Activated CD4-positive, alpha-beta memory T cell treated with anti-CD3 and anti-CD28 coated beads, Interleukin-2, amount 10 ng/mL, durations not matched to agents 7 days and 5 days (primary cell): ENCODE measurements at regions not wholly inside any gene's neighbourhood (a gene's known extent, or its start where the extent isn't known, plus 50 kb on each side); places are given as distances from the start of the nearest gene placed in this dataset.

Experiments used
- CTCF ChIA-PET: fragments of 350-600 bp; sonication (Branson Sonifier 250); formaldehyde crosslinking; loops from one replicate; lab custom pipeline; 2021; ENCODE audit warnings: antibody characterized with exemption, inconsistent platforms; lab: Charles Lee
- POLR2A ChIA-PET: fragments of 350-600 bp; sonication (Branson Sonifier 250); formaldehyde crosslinking; loops from one replicate; lab custom pipeline; 2021; ENCODE audit warnings: antibody characterized with exemption; lab: Charles Lee
- DNase-seq: peaks from one replicate; pipeline ENCODE4 v3.0.0-alpha.2; 2020
- H3K27ac Mint-ChIP-seq: one replicate; pipeline ENCODE4 v1.8.0; 2021; ENCODE audit warnings: mild to moderate bottlenecking, mixed read lengths
- H3K27me3 Mint-ChIP-seq: one replicate; pipeline ENCODE4 v1.8.0; 2021; ENCODE audit warnings: mixed read lengths
- H3K36me3 Mint-ChIP-seq: one replicate; pipeline ENCODE4 v1.8.0; 2021; ENCODE audit warnings: low read depth, mixed read lengths
- H3K4me1 Mint-ChIP-seq: one replicate; pipeline ENCODE4 v1.8.0; 2021; ENCODE audit warnings: mixed read lengths
- H3K4me3 Mint-ChIP-seq: one replicate; pipeline ENCODE4 v1.8.0; 2021; ENCODE audit warnings: mild to moderate bottlenecking, mixed read lengths
- H3K9me3 Mint-ChIP-seq: one replicate; pipeline ENCODE4 v1.8.0; 2021; ENCODE audit warnings: mixed read lengths

DNA sequence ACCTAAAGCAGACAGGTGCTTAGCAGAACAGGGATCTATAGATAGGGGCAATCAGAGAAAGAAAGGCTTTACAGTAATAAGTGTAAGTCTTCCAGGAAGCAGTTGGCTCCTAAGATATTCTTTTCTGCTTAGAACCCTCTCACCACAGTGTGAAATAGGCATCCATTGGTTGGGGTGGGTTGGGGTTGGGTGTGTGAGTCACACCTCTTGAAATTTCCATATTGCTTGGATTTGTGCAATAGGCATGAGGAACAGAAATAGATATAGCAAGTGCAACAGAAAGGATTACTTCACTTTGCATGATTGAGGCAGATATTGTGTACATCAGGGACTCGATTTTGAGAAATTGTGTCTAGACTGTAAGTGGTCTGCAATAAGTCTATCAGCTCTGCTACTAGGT, 200.1 kb upstream of the GAP43 start:
- H3K27ac Mint-ChIP-seq, result no peak overlapping the region
- CTCF ChIA-PET, result no interaction called here
- no peak for DNase-seq
- no peaks in the 10 kb centered on the region for H3K36me3 Mint-ChIP-seq
- no peaks in the 10 kb centered on the region for H3K27me3 Mint-ChIP-seq
- POLR2A ChIA-PET, result no interaction called here
- H3K4me1 Mint-ChIP-seq, result no peaks in the 10 kb centered on the region
- no peaks in the 10 kb centered on the region for H3K9me3 Mint-ChIP-seq
- no peak overlapping the region for H3K4me3 Mint-ChIP-seq

DNA sequence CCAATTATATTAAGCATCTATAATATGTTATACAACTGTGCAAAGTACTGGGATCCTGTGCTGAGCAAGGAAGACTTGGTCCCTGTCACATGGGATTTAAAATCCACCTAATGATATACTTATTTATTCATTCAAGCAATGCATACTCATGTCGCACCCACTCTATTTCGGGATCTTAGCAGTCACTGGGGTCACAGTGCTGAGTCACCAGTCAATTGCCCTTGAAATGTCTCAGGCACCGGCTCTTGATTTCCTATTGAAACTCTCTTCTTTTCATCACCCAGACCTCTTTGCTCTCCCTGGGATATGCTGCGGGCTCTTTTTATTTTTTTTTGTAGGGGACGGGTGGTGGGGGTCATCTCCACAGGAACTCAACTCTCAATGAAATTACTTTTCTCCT, 194.5 kb upstream of the GAP43 start:
- H3K27me3 Mint-ChIP-seq, result no peaks in the 10 kb centered on the region
- ChIA-PET POLR2A (no interaction called here), CTCF (no interaction called here)
- H3K9me3 Mint-ChIP-seq, result no peaks in the 10 kb centered on the region
- no peak overlapping the region for H3K27ac Mint-ChIP-seq
- H3K36me3 Mint-ChIP-seq, result no peaks in the 10 kb centered on the region
- no peak overlapping the region for H3K4me3 Mint-ChIP-seq
- no peak for DNase-seq
- no peaks in the 10 kb centered on the region for H3K4me1 Mint-ChIP-seq

GRCh38 chr3:115436767-115437301, 186.5 kb upstream of the GAP43 start:
- no peaks in the 10 kb centered on the region for H3K27me3 Mint-ChIP-seq
- no peaks in the 10 kb centered on the region for H3K36me3 Mint-ChIP-seq
- no peak for DNase-seq
- H3K27ac Mint-ChIP-seq, result no peak overlapping the region
- ChIA-PET POLR2A (no interaction called here), CTCF (no interaction called here)
- H3K4me3 Mint-ChIP-seq, result no peak overlapping the region
- no peaks in the 10 kb centered on the region for H3K4me1 Mint-ChIP-seq
- H3K9me3 Mint-ChIP-seq, result no peaks in the 10 kb centered on the region

DNA sequence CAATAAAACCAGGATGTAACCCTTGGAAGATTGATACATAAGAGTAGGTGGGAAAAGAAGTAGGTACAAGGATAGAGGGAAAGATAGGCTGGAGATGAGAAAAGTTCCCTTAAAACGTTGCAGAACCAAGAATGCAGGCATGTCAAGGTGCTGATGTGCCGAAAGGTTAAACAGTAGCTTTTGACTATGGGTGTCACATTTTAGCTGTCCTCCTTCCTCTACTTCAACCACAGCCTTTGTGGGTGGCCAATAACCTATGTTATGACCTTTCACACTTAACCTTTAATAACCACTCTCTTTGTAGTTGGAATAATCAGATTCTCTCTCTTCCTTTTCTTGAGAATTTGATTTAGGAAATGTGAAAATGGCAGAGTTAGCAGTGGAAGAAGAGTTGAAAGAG, 184.5 kb upstream of the GAP43 start:
- Mint-ChIP-seq H3K4me1 (no peaks in the 10 kb centered on the region), H3K36me3 (no peaks in the 10 kb centered on the region), H3K9me3 (no peaks in the 10 kb centered on the region), H3K4me3 (no peak overlapping the region), H3K27ac (no peak overlapping the region), H3K27me3 (no peaks in the 10 kb centered on the region)
- DNase-seq, result no peak
- CTCF ChIA-PET, result no interaction called here
- POLR2A ChIA-PET, result no interaction called here

DNA sequence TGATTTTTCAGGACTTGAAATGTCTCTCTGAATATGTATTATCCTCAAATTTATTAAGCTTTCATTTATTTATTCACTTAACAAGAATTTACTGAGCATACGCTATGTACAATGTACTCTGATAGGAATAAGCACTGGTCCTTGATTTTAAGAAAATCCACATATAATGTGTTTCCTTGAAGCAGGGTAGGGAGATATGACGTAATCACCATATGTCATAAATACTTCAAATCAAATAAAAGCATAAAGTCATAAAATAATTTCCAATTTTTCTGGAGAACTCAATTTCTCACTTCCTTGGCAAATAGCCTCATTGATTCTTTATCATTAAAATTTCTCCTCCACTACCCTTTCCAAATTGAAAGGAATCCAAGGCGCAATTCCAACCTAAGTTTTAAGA, 177.8 kb upstream of the GAP43 start:
- Mint-ChIP-seq H3K9me3 (no peaks in the 10 kb centered on the region), H3K36me3 (no peaks in the 10 kb centered on the region), H3K27ac (no peak overlapping the region), H3K4me1 (no peaks in the 10 kb centered on the region), H3K4me3 (no peak overlapping the region), H3K27me3 (no peaks in the 10 kb centered on the region)
- ChIA-PET POLR2A (no interaction called here), CTCF (no interaction called here)
- no peak for DNase-seq

DNA sequence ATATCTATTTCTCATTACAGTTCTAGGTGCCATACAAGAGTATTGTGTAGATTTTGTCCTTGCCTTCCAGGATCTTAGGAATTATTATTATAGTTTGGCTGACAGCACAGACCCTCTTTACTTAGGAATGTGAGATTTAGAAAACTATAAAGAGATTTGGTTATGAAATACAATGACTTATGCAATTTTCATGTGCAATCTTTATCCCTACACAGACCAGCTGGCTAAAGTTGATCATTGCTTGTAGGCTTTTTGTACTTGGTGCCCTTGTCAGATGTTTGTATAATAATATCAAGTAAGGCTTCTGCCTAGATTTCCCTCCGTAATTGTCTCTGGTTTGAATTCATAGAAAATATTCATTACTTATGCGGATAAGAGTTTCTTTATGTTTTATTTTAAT, 174.5 kb upstream of the GAP43 start:
- no peak for DNase-seq
- POLR2A ChIA-PET, result no interaction called here
- no peaks in the 10 kb centered on the region for H3K4me1 Mint-ChIP-seq
- H3K9me3 Mint-ChIP-seq, result no peaks in the 10 kb centered on the region
- H3K27ac Mint-ChIP-seq, result no peak overlapping the region
- H3K36me3 Mint-ChIP-seq, result no peaks in the 10 kb centered on the region
- H3K4me3 Mint-ChIP-seq, result no peak overlapping the region
- H3K27me3 Mint-ChIP-seq, result no peaks in the 10 kb centered on the region
- CTCF ChIA-PET, result no interaction called here

- no peaks in the 10 kb centered on the region for H3K27me3 Mint-ChIP-seq
- no peaks in the 10 kb centered on the region for H3K9me3 Mint-ChIP-seq
- POLR2A ChIA-PET, result no interaction called here
- no peaks in the 10 kb centered on the region for H3K4me1 Mint-ChIP-seq
- H3K27ac Mint-ChIP-seq, result no peak overlapping the region
- CTCF ChIA-PET, result no interaction called here
- DNase-seq, result no peak
- no peak overlapping the region for H3K4me3 Mint-ChIP-seq
- no peaks in the 10 kb centered on the region for H3K36me3 Mint-ChIP-seq
Measured at GRCh38 chr3:115450036-115450435, 173.3 kb upstream of the GAP43 start.

- CTCF ChIA-PET, result no interaction called here
- DNase-seq, result no peak
- Mint-ChIP-seq H3K36me3 (no peaks in the 10 kb centered on the region), H3K4me3 (no peak overlapping the region), H3K9me3 (no peaks in the 10 kb centered on the region), H3K27me3 (peaks cover 7% of the 10 kb centered on the region), H3K27ac (no peak overlapping the region), H3K4me1 (no peaks in the 10 kb centered on the region)
- POLR2A ChIA-PET, result no interaction called here
Measured at GRCh38 chr3:115464036-115464435, 159.3 kb upstream of the GAP43 start.

DNA sequence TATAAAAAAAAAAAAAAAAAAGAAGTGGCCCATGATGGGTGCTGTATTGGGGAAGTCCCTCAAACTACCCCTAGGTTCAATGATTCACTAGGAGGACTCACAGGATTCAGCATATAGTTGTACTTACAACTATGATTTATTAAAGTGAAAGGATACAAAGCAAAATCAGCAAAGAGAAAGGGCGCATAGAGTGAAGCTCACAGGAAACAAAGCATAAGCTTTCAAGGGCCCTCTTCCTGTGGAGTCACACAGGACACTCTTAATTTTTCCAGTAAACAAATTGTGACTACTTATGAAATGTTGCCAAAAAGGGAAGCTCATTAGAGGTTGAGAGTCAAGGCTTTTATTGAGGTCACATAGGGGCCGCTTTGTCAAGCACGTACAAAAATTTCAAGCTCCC, 153.7 kb upstream of the GAP43 start:
- POLR2A ChIA-PET, result no interaction called here
- Mint-ChIP-seq H3K36me3 (no peaks in the 10 kb centered on the region), H3K27me3 (peaks cover 6% of the 10 kb centered on the region), H3K27ac (no peak overlapping the region), H3K4me3 (no peak overlapping the region), H3K4me1 (no peaks in the 10 kb centered on the region), H3K9me3 (no peaks in the 10 kb centered on the region)
- CTCF ChIA-PET, result no interaction called here
- no peak for DNase-seq

DNA sequence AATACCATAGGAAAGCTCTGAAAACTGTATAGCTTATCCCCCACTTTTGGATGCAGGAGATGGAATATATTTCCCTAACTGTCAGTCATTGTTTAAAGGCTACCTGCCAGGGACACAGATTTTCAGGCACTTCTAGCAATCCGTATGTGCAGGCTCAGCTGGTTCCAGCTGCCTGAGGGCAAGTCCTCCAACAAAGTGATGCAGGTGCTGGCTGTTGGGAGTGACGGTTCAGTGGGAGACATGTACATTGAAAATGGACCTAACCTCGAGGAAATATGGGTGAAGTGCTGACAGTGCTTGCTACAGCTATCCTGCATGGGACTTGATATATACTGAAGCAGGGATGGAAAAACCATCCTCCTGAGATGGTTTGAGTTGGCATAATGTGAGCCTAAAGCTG, 153.1 kb upstream of the GAP43 start:
- Mint-ChIP-seq H3K4me1 (no peaks in the 10 kb centered on the region), H3K36me3 (no peaks in the 10 kb centered on the region), H3K4me3 (no peak overlapping the region), H3K27ac (no peak overlapping the region), H3K9me3 (no peaks in the 10 kb centered on the region), H3K27me3 (peaks cover 6% of the 10 kb centered on the region)
- no peak for DNase-seq
- CTCF ChIA-PET, result no interaction called here
- POLR2A ChIA-PET, result no interaction called here

DNA sequence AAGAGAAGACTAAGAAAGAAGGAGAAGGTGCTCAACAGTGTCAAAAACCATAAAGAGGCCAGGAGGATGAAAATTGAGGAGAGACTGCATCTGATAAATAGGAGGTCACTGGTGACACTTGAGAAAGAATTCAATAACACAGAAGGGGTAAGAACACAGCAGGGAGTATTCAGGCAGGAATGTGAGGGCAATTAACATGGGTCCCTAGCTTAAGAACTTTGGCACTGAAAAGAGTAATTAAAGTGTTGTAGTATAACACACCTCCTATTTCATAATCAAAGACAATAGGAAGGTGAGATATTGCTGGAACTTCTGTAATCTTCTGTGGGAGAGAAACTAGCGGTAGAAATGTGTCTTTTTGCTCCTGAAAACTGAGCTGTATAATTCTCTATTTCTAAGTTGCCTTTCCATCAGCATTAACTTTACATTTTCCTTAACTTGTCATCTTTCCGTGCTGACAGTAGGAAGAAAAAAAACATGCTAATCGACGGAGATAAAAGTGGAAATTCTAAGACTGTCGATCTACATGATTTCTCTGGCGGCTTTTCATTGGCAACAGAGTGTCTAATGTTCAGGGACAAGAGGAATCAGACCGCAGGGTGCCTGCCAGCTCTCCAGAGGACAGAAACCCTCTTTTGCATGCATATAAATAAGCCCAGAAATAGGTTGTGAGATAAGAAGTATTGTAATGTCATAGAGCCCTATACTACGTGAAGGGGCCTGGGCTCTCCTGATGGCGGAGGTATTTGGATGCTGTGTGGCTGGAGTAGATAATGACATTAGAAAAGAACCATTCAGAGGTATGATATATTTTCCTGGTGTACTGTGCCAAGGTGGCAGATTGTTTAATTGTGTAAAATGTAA, 147.9 kb upstream of the GAP43 start:
- Mint-ChIP-seq H3K36me3 (no peaks in the 10 kb centered on the region), H3K4me3 (no peak overlapping the region), H3K4me1 (no peaks in the 10 kb centered on the region), H3K27me3 (no peaks in the 10 kb centered on the region), H3K9me3 (no peaks in the 10 kb centered on the region), H3K27ac (no peak overlapping the region)
- ChIA-PET CTCF (no interaction called here), POLR2A (no interaction called here)
- DNase-seq, result no peak

DNA sequence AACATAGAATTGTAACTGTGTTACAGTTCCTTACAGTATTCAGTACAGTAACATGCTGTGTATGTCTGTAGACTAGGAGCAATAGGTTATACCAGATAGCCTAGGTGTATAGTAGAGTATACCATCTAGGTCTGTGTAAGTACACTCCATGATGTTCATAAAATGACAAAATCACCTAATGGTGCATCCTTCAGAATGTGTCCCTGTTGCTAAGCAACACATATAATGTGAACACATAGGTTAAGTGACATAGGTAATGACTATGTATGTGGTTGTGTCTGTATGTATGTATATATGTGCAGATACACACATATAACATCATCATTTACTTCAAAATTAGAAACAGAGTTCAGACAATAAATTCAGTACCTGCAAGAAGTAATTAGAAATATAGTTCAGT, 146.8 kb upstream of the GAP43 start:
- no peak for DNase-seq
- H3K9me3 Mint-ChIP-seq, result no peaks in the 10 kb centered on the region
- ChIA-PET CTCF (no interaction called here), POLR2A (no interaction called here)
- no peak overlapping the region for H3K4me3 Mint-ChIP-seq
- H3K4me1 Mint-ChIP-seq, result no peaks in the 10 kb centered on the region
- no peaks in the 10 kb centered on the region for H3K36me3 Mint-ChIP-seq
- no peak overlapping the region for H3K27ac Mint-ChIP-seq
- H3K27me3 Mint-ChIP-seq, result peaks cover 2% of the 10 kb centered on the region

GRCh38 chr3:115478359-115478758, 145.0 kb upstream of the GAP43 start:
- Mint-ChIP-seq H3K4me1 (no peaks in the 10 kb centered on the region), H3K36me3 (no peaks in the 10 kb centered on the region), H3K27me3 (peaks cover 7% of the 10 kb centered on the region), H3K4me3 (no peak overlapping the region), H3K9me3 (no peaks in the 10 kb centered on the region), H3K27ac (no peak overlapping the region)
- no peak for DNase-seq
- ChIA-PET POLR2A (no interaction called here), CTCF (no interaction called here)

DNA sequence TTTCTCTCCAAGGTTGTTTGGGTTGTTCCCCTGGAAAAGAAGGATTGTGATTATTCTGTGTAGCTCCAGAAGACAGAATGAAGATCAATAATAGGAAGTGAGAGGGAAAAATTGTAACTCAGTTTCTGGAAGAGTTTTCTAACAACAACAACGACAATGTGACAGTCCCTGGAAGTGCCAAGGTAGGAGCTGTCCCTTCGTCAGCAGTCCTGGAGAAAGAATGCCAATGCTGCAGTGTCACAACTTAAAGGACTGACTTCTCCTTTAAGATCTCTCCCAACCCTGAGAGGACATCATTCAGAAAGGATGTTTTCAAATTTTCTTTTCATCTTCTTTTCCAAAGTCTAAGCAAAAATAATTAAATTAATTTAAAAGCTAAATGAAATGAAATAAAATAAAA, 136.4 kb upstream of the GAP43 start:
- Mint-ChIP-seq H3K27ac (no peak overlapping the region), H3K36me3 (no peaks in the 10 kb centered on the region), H3K4me1 (no peaks in the 10 kb centered on the region), H3K9me3 (no peaks in the 10 kb centered on the region), H3K27me3 (peaks cover 10% of the 10 kb centered on the region), H3K4me3 (no peak overlapping the region)
- DNase-seq, result no peak
- ChIA-PET POLR2A (no interaction called here), CTCF (no interaction called here)
